ENCODE measurements at regions not wholly inside any gene's neighbourhood (a gene's known extent, or its start where the extent isn't known, plus 50 kb on each side); places are given as distances from the start of the nearest gene placed in this dataset.

GRCh38 chr6:152836523-152836922 is 85.9 kb downstream of the VIP start:
- Mint-ChIP-seq H3K27me3 (peaks cover 0 to 25% (median 15%) of the 10 kb centered on the region in 5 donors), H3K9me3 (peaks cover 0 to 6% (median 0%) of the 10 kb centered on the region in 11 donors), H3K4me3 (no peak overlapping the region), H3K4me1 (no peaks in the 10 kb centered on the region), H3K36me3 (no peaks in the 10 kb centered on the region), H3K27ac (no peak overlapping the region)
- ChIA-PET POLR2A (no interaction called here), CTCF (no interaction called here)
- H3K36me3 ChIP-seq (ENCODE audit: control insufficient read depth in 2 of 3, insufficient read depth in 3 of 3, low read length in 3 of 3): no peaks in the 10 kb centered on the region
- DNase-seq: no peak
- intact Hi-C loops (cut with micrococcal nuclease): no loop called here
- no peaks in the 10 kb centered on the region for H3K4me1 ChIP-seq (ENCODE audit: control insufficient read depth in 2 of 2, insufficient read depth in 2 of 2, low read length in 2 of 2)
- no peak overlapping the region for H3K4me3 ChIP-seq (ENCODE audit: low read length)
- no peak for ATAC-seq
- H3K27ac ChIP-seq (ENCODE audit: low read depth, low read length): no peak overlapping the region
- no peaks in the 10 kb centered on the region for H3K9me3 ChIP-seq (ENCODE audit: control insufficient read depth in 2 of 3, low read length in 3 of 3)
- H3K27me3 ChIP-seq (ENCODE audit: control insufficient read depth in 2 of 2, insufficient read depth in 2 of 2, low read length in 2 of 2): no peaks in the 10 kb centered on the region

- Mint-ChIP-seq H3K4me3 (no peak overlapping the region), H3K36me3 (no peaks in the 10 kb centered on the region), H3K27ac (no peak overlapping the region), H3K4me1 (no peaks in the 10 kb centered on the region), H3K27me3 (peaks cover 0 to 24% (median 8%) of the 10 kb centered on the region in 5 donors), H3K9me3 (peaks cover 0 to 19% (median 3%) of the 10 kb centered on the region in 11 donors)
- H3K27ac ChIP-seq (ENCODE audit: low read depth, low read length): no peak overlapping the region
- no peaks in the 10 kb centered on the region for H3K27me3 ChIP-seq (ENCODE audit: control insufficient read depth in 2 of 2, insufficient read depth in 2 of 2, low read length in 2 of 2)
- DNase-seq (no peak), ATAC-seq (no peak)
- ChIA-PET POLR2A (no interaction called here), CTCF (interaction anchor here (0.6 kb wide), 1 partner anchor 1666 kb away, joined by 3 read pairs; no protein-coding TSS in a partner anchor)
- no peaks in the 10 kb centered on the region for H3K9me3 ChIP-seq (ENCODE audit: control insufficient read depth in 2 of 3, low read length in 3 of 3)
- no peaks in the 10 kb centered on the region for H3K36me3 ChIP-seq (ENCODE audit: control insufficient read depth in 2 of 3, insufficient read depth in 3 of 3, low read length in 3 of 3)
- no peak overlapping the region for H3K4me3 ChIP-seq (ENCODE audit: low read length)
- intact Hi-C loops (cut with micrococcal nuclease): no loop called here
- H3K4me1 ChIP-seq (ENCODE audit: control insufficient read depth in 2 of 2, insufficient read depth in 2 of 2, low read length in 2 of 2): no peaks in the 10 kb centered on the region
These were observed 94.8 kb downstream of the VIP start for GRCh38 chr6:152845421-152845820.

- ChIA-PET CTCF (no interaction called here), POLR2A (interaction anchor here (0.6 kb wide), 1 partner anchor 41 kb away, joined by 3 read pairs; no protein-coding TSS in a partner anchor)
- no peaks in the 10 kb centered on the region for H3K36me3 ChIP-seq (ENCODE audit: control insufficient read depth in 2 of 3, insufficient read depth in 3 of 3, low read length in 3 of 3)
- Mint-ChIP-seq H3K27ac (no peak overlapping the region), H3K27me3 (peaks cover 0 to 23% (median 9%) of the 10 kb centered on the region in 5 donors), H3K4me1 (no peaks in the 10 kb centered on the region), H3K36me3 (no peaks in the 10 kb centered on the region), H3K4me3 (no peak overlapping the region), H3K9me3 (peaks cover 0 to 19% (median 3%) of the 10 kb centered on the region in 11 donors)
- H3K27ac ChIP-seq (ENCODE audit: low read depth, low read length): no peak overlapping the region
- H3K27me3 ChIP-seq (ENCODE audit: control insufficient read depth in 2 of 2, insufficient read depth in 2 of 2, low read length in 2 of 2): no peaks in the 10 kb centered on the region
- H3K9me3 ChIP-seq (ENCODE audit: control insufficient read depth in 2 of 3, low read length in 3 of 3): no peaks in the 10 kb centered on the region
- DNase-seq (no peak), ATAC-seq (no peak)
- intact Hi-C loops (cut with micrococcal nuclease): no loop called here
- no peaks in the 10 kb centered on the region for H3K4me1 ChIP-seq (ENCODE audit: control insufficient read depth in 2 of 2, insufficient read depth in 2 of 2, low read length in 2 of 2)
- no peak overlapping the region for H3K4me3 ChIP-seq (ENCODE audit: low read length)
These were observed 96.2 kb downstream of the VIP start for GRCh38 chr6:152846825-152847224.

GRCh38 chr6:152848919-152849318 is 98.3 kb downstream of the VIP start:
- Histone ChIP-seq H3K4me1 (ENCODE audit: control insufficient read depth in 2 of 2, insufficient read depth in 2 of 2, low read length in 2 of 2) (no peaks in the 10 kb centered on the region), H3K27ac (ENCODE audit: low read depth, low read length) (no peak overlapping the region), H3K4me3 (ENCODE audit: low read length) (no peak overlapping the region), H3K36me3 (ENCODE audit: control insufficient read depth in 2 of 3, insufficient read depth in 3 of 3, low read length in 3 of 3) (no peaks in the 10 kb centered on the region), H3K9me3 (ENCODE audit: control insufficient read depth in 2 of 3, low read length in 3 of 3) (no peaks in the 10 kb centered on the region), H3K27me3 (ENCODE audit: control insufficient read depth in 2 of 2, insufficient read depth in 2 of 2, low read length in 2 of 2) (no peaks in the 10 kb centered on the region)
- no peaks in the 10 kb centered on the region for H3K36me3 Mint-ChIP-seq
- no peaks in the 10 kb centered on the region for H3K4me1 Mint-ChIP-seq
- no peak overlapping the region for H3K27ac Mint-ChIP-seq
- no peak for ATAC-seq
- CTCF ChIA-PET: interaction anchor here (0.5 kb wide), 1 partner anchor 16 kb away, joined by 3 read pairs; no protein-coding TSS in a partner anchor
- no peak overlapping the region for H3K4me3 Mint-ChIP-seq
- intact Hi-C loops (cut with micrococcal nuclease): no loop called here
- H3K9me3 Mint-ChIP-seq: peaks cover 0 to 19% (median 3%) of the 10 kb centered on the region in 11 donors
- DNase-seq: no peak
- peaks cover 3 to 27% (median 12%) of the 10 kb centered on the region in 5 donors for H3K27me3 Mint-ChIP-seq
- POLR2A ChIA-PET: no interaction called here

GRCh38 chr6:152854086-152854795 is 103.6 kb downstream of the VIP start:
- no peaks in the 10 kb centered on the region for H3K9me3 ChIP-seq (ENCODE audit: control insufficient read depth in 2 of 3, low read length in 3 of 3)
- intact Hi-C loops (cut with micrococcal nuclease): no loop called here
- CTCF ChIA-PET: no interaction called here
- no peaks in the 10 kb centered on the region for H3K27me3 ChIP-seq (ENCODE audit: control insufficient read depth in 2 of 2, insufficient read depth in 2 of 2, low read length in 2 of 2)
- H3K36me3 ChIP-seq (ENCODE audit: control insufficient read depth in 2 of 3, insufficient read depth in 3 of 3, low read length in 3 of 3): no peaks in the 10 kb centered on the region
- Mint-ChIP-seq H3K9me3 (no peaks in the 10 kb centered on the region), H3K36me3 (no peaks in the 10 kb centered on the region), H3K4me3 (no peak overlapping the region), H3K27me3 (peaks cover 3 to 26% (median 18%) of the 10 kb centered on the region in 5 donors), H3K27ac (no peak overlapping the region), H3K4me1 (no peaks in the 10 kb centered on the region)
- POLR2A ChIA-PET: no interaction called here
- DNase-seq (no peak), ATAC-seq (no peak)
- H3K4me3 ChIP-seq (ENCODE audit: low read length): no peak overlapping the region
- no peak overlapping the region for H3K27ac ChIP-seq (ENCODE audit: low read depth, low read length)
- H3K4me1 ChIP-seq (ENCODE audit: control insufficient read depth in 2 of 2, insufficient read depth in 2 of 2, low read length in 2 of 2): no peaks in the 10 kb centered on the region

GRCh38 chr6:152858141-152858540 is 107.5 kb downstream of the VIP start:
- ChIA-PET CTCF (no interaction called here), POLR2A (no interaction called here)
- DNase-seq (no peak), ATAC-seq (no peak)
- intact Hi-C loops (cut with micrococcal nuclease): no loop called here
- no peaks in the 10 kb centered on the region for H3K27me3 ChIP-seq (ENCODE audit: control insufficient read depth in 2 of 2, insufficient read depth in 2 of 2, low read length in 2 of 2)
- no peak overlapping the region for H3K27ac ChIP-seq (ENCODE audit: low read depth, low read length)
- H3K4me1 Mint-ChIP-seq: no peaks in the 10 kb centered on the region
- peaks cover 6 to 27% (median 25%) of the 10 kb centered on the region in 5 donors for H3K27me3 Mint-ChIP-seq
- H3K4me1 ChIP-seq (ENCODE audit: control insufficient read depth in 2 of 2, insufficient read depth in 2 of 2, low read length in 2 of 2): no peaks in the 10 kb centered on the region
- H3K27ac Mint-ChIP-seq: no peak overlapping the region
- no peaks in the 10 kb centered on the region for H3K9me3 ChIP-seq (ENCODE audit: control insufficient read depth in 2 of 3, low read length in 3 of 3)
- H3K4me3 Mint-ChIP-seq: no peak overlapping the region
- no peaks in the 10 kb centered on the region for H3K36me3 ChIP-seq (ENCODE audit: control insufficient read depth in 2 of 3, insufficient read depth in 3 of 3, low read length in 3 of 3)
- H3K9me3 Mint-ChIP-seq: no peaks in the 10 kb centered on the region
- no peaks in the 10 kb centered on the region for H3K36me3 Mint-ChIP-seq
- H3K4me3 ChIP-seq (ENCODE audit: low read length): no peak overlapping the region

DNA sequence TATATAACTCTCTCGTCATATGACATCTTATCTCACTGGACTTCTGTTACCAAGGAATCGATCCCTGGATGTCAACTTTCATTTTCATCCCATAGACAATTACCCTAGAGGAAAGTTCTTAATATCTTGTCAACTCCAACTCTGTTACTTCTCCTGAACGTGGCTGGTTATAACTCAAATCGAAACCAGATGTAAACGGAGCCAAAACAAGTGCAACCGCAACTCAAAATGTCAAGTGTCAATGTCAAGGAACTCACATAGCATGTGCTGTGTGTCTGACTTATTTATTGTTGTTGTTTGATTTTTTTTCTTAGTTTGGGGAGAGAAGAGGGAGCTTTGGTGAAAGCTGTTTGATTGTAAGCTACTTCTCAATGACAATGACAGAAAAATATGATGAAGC is 108.6 kb downstream of the VIP start:
- Mint-ChIP-seq H3K27me3 (peaks cover 7 to 26% (median 21%) of the 10 kb centered on the region in 5 donors), H3K9me3 (no peaks in the 10 kb centered on the region), H3K4me3 (no peak overlapping the region), H3K27ac (no peak overlapping the region), H3K4me1 (no peaks in the 10 kb centered on the region), H3K36me3 (no peaks in the 10 kb centered on the region)
- Histone ChIP-seq H3K27me3 (ENCODE audit: control insufficient read depth in 2 of 2, insufficient read depth in 2 of 2, low read length in 2 of 2) (no peaks in the 10 kb centered on the region), H3K4me1 (ENCODE audit: control insufficient read depth in 2 of 2, insufficient read depth in 2 of 2, low read length in 2 of 2) (no peaks in the 10 kb centered on the region), H3K4me3 (ENCODE audit: low read length) (no peak overlapping the region), H3K27ac (ENCODE audit: low read depth, low read length) (no peak overlapping the region), H3K9me3 (ENCODE audit: control insufficient read depth in 2 of 3, low read length in 3 of 3) (no peaks in the 10 kb centered on the region), H3K36me3 (ENCODE audit: control insufficient read depth in 2 of 3, insufficient read depth in 3 of 3, low read length in 3 of 3) (no peaks in the 10 kb centered on the region)
- intact Hi-C loops (cut with micrococcal nuclease): no loop called here
- CTCF ChIA-PET: interaction anchor here (1.1 kb wide), 1 partner anchor 167 kb away, joined by 3 read pairs; no protein-coding TSS in a partner anchor
- DNase-seq (no peak), ATAC-seq (no peak)
- POLR2A ChIA-PET: no interaction called here

Measured in naive thymus-derived CD4-positive, alpha-beta T cell (primary cell).